Bronchial epithelial cell (primary cell): ENCODE measurements at regions not wholly inside any gene's neighbourhood (a gene's known extent, or its start where the extent isn't known, plus 50 kb on each side); places are given as distances from the start of the nearest gene placed in this dataset.

ENCODE experiments used
- DNase-seq: peaks from one replicate; pipeline ENCODE4 v3.0.0-alpha.2; 2010; ENCODE audit warnings: low read depth
- FAIRE-seq: peaks from 2 replicates; lab custom pipeline; 2011; peaks lifted over from hg19 to GRCh38; lab: Jason Lieb, UNC
- H3K27me3 ChIP-seq: 2 replicates; pipeline ENCODE4 v1.5.1; 2011; ENCODE audit warnings: low read length; ENCODE audit not compliant: control insufficient read depth, insufficient read depth
- H3K36me3 ChIP-seq: 2 replicates; pipeline ENCODE4 v1.5.1; 2011; ENCODE audit warnings: low read length; ENCODE audit not compliant: control insufficient read depth, insufficient read depth
- H3K4me3 ChIP-seq: 2 replicates; pipeline ENCODE4 v1.5.1; 2011; ENCODE audit warnings: mild to moderate bottlenecking, low read depth, low read length, control low read depth
- CTCF ChIP-seq: IDR thresholded peaks from 2 replicates; pipeline ENCODE4 v1.5.1; 2011; ENCODE audit warnings: mild to moderate bottlenecking, moderate library complexity, low read length, control low read depth, inconsistent platforms; ENCODE audit not compliant: insufficient read depth, severe bottlenecking

GRCh38 chr1:29424266-29424665, 187.9 kb downstream of the PTPRU start:
- DNase-seq: no peak

GRCh38 chr1:29420202-29420601, 183.9 kb downstream of the PTPRU start:
- peaks cover under 1% of the 10 kb centered on the region for H3K27me3 ChIP-seq
- no peaks in the 10 kb centered on the region for H3K36me3 ChIP-seq
- no peak for DNase-seq
- no peak for TF ChIP-seq CTCF
- no peak overlapping the region for H3K4me3 ChIP-seq
- no peak for FAIRE-seq

More at GRCh38 chr1:29424266-29424665, 187.9 kb downstream of the PTPRU start:
- no peak overlapping the region for H3K4me3 ChIP-seq
- no peaks in the 10 kb centered on the region for H3K27me3 ChIP-seq
- no peak for TF ChIP-seq CTCF
- no peaks in the 10 kb centered on the region for H3K36me3 ChIP-seq
- no peak for FAIRE-seq

- H3K4me3 ChIP-seq: no peak overlapping the region
- TF ChIP-seq CTCF: no peak
- peaks cover 8% of the 10 kb centered on the region for H3K27me3 ChIP-seq
- DNase-seq (no peak), FAIRE-seq (no peak)
- no peaks in the 10 kb centered on the region for H3K36me3 ChIP-seq
Observed at GRCh38 chr1:29417971-29418370, 181.6 kb downstream of the PTPRU start.

- Histone ChIP-seq H3K4me3 (no peak overlapping the region), H3K36me3 (no peaks in the 10 kb centered on the region), H3K27me3 (peaks cover 10% of the 10 kb centered on the region)
- TF ChIP-seq CTCF: no peak
- DNase-seq (no peak), FAIRE-seq (no peak)
Observed at GRCh38 chr1:29417147-29417858, 181.0 kb downstream of the PTPRU start.

- H3K27me3 ChIP-seq: peaks cover 10% of the 10 kb centered on the region
- no peak for TF ChIP-seq CTCF
- no peaks in the 10 kb centered on the region for H3K36me3 ChIP-seq
- DNase-seq (no peak), FAIRE-seq (peak; percentile 93)
- no peak overlapping the region for H3K4me3 ChIP-seq
Observed at GRCh38 chr1:29416267-29417146, 180.2 kb downstream of the PTPRU start.
